ENCODE measurements at regions not wholly inside any gene's neighbourhood (a gene's known extent, or its start where the extent isn't known, plus 50 kb on each side); places are given as distances from the start of the nearest gene placed in this dataset.
"Not testable (repeated sequence)": the region's sequence is repeated elsewhere in the genome, so short reads cannot be mapped to it uniquely, and the experiment has no call there.

- ATAC-seq (ENCODE audit: low read depth) (no peak), DNase-seq (no peak)
- Histone ChIP-seq H2AFZ (ENCODE audit: insufficient read depth, low read depth, low read length, poor library complexity, severe bottlenecking) (no peak overlapping the region), H3K36me3 (replicated peaks in 1 of 2; ENCODE audit: control extremely low read depth in 1 of 2, control insufficient read depth in 1 of 2, extremely low read depth in 1 of 2, insufficient read depth in 2 of 2, low read length in 1 of 2) (no peaks in the 10 kb centered on the region), H3K27me3 (replicated peaks in 1 of 4; ENCODE audit: control extremely low read depth in 1 of 4, control insufficient read depth in 3 of 4, insufficient read depth in 4 of 4, low read length in 3 of 4) (no peaks in the 10 kb centered on the region), H3K9me3 (ENCODE audit: control extremely low read depth in 1 of 3, control insufficient read depth in 2 of 3, insufficient read depth in 1 of 3, low read length in 2 of 3) (peaks cover 0 to 6% (median 4%) of the 10 kb centered on the region in 3 donors), H3K4me1 (ENCODE audit: control insufficient read depth in 2 of 2, insufficient read depth in 2 of 2, low read length in 2 of 2) (no peaks in the 10 kb centered on the region), H3K27ac (ENCODE audit: low read length in 2 of 2) (no peak overlapping the region), H3K9ac (ENCODE audit: low read length) (no peak overlapping the region), H4K20me1 (ENCODE audit: control insufficient read depth, insufficient read depth, low read length, poor library complexity, severe bottlenecking) (no peaks in the 10 kb centered on the region), H3K79me2 (ENCODE audit: control insufficient read depth, insufficient read depth, low read length) (no peaks in the 10 kb centered on the region), H3K4me3 (ENCODE audit: control extremely low read depth in 1 of 5, extremely low read depth in 1 of 5, insufficient read depth in 1 of 5, low read depth in 2 of 5, low read length in 4 of 5) (no peak overlapping the region), H3K4me2 (replicated peaks; ENCODE audit: low read depth, low read length, poor library complexity, severe bottlenecking) (no peak overlapping the region)
- TF ChIP-seq CTCF (IDR thresholded peaks at IDR 0.05) = no peak
- no peak for TF ChIP-seq EZH2 (IDR thresholded peaks at IDR 0.05; ENCODE audit: borderline replicate concordance, insufficient read depth, low read depth, low read length, poor library complexity, severe bottlenecking)
- Mint-ChIP-seq H3K27me3 (no peaks in the 10 kb centered on the region), H3K4me1 (no peaks in the 10 kb centered on the region), H3K27ac (no peak overlapping the region), H3K4me3 (no peak overlapping the region), H3K9me3 (ENCODE audit: insufficient read depth) (peaks cover 5% of the 10 kb centered on the region)
- intact Hi-C loops (cut with micrococcal nuclease) = no loop called here
- ChIA-PET CTCF (no interaction called here), POLR2A (no interaction called here)
- no CpG with 5 or more reads among the region's 1 CpG for WGBS (ENCODE audit: insufficient coverage)
Measured at GRCh38 chr20:7171911-7172310, 404.4 kb downstream of the BMP2 start.

GRCh38 chr20:7174554-7174953 is 407.1 kb downstream of the BMP2 start:
- H3K4me3 ChIP-seq (ENCODE audit: control extremely low read depth in 1 of 5, extremely low read depth in 1 of 5, insufficient read depth in 1 of 5, low read depth in 2 of 5, low read length in 4 of 5) = no peak overlapping the region
- H3K4me1 ChIP-seq (ENCODE audit: control insufficient read depth in 2 of 2, insufficient read depth in 2 of 2, low read length in 2 of 2) = no peaks in the 10 kb centered on the region
- TF ChIP-seq EZH2 (IDR thresholded peaks at IDR 0.05; ENCODE audit: borderline replicate concordance, insufficient read depth, low read depth, low read length, poor library complexity, severe bottlenecking) (no peak), CTCF (IDR thresholded peaks at IDR 0.05) (no peak)
- no peaks in the 10 kb centered on the region for H3K4me1 Mint-ChIP-seq
- no peak for ATAC-seq (ENCODE audit: low read depth)
- H3K27ac Mint-ChIP-seq = no peak overlapping the region
- H3K9me3 ChIP-seq (ENCODE audit: control extremely low read depth in 1 of 3, control insufficient read depth in 2 of 3, insufficient read depth in 1 of 3, low read length in 2 of 3) = peaks cover 0 to 6% (median 4%) of the 10 kb centered on the region in 3 donors
- no peaks in the 10 kb centered on the region for H3K36me3 ChIP-seq (replicated peaks in 1 of 2; ENCODE audit: control extremely low read depth in 1 of 2, control insufficient read depth in 1 of 2, extremely low read depth in 1 of 2, insufficient read depth in 2 of 2, low read length in 1 of 2)
- H3K9ac ChIP-seq (ENCODE audit: low read length) = no peak overlapping the region
- no peak overlapping the region for H3K4me2 ChIP-seq (replicated peaks; ENCODE audit: low read depth, low read length, poor library complexity, severe bottlenecking)
- H3K4me3 Mint-ChIP-seq = no peak overlapping the region
- no peak overlapping the region for H2AFZ ChIP-seq (ENCODE audit: insufficient read depth, low read depth, low read length, poor library complexity, severe bottlenecking)
- no peaks in the 10 kb centered on the region for H3K79me2 ChIP-seq (ENCODE audit: control insufficient read depth, insufficient read depth, low read length)
- no peak overlapping the region for H3K27ac ChIP-seq (ENCODE audit: low read length in 2 of 2)
- CTCF ChIA-PET = no interaction called here
- H4K20me1 ChIP-seq (ENCODE audit: control insufficient read depth, insufficient read depth, low read length, poor library complexity, severe bottlenecking) = no peaks in the 10 kb centered on the region
- no peaks in the 10 kb centered on the region for H3K27me3 ChIP-seq (replicated peaks in 1 of 4; ENCODE audit: control extremely low read depth in 1 of 4, control insufficient read depth in 3 of 4, insufficient read depth in 4 of 4, low read length in 3 of 4)
- H3K27me3 Mint-ChIP-seq = no peaks in the 10 kb centered on the region
- peaks cover 12% of the 10 kb centered on the region for H3K9me3 Mint-ChIP-seq (ENCODE audit: insufficient read depth)
- POLR2A ChIA-PET = no interaction called here
- intact Hi-C loops (cut with micrococcal nuclease) = no loop called here
- WGBS (ENCODE audit: insufficient coverage) = 100% methylated on average over 1 of the region's 2 CpGs
- DNase-seq = no peak

GRCh38 chr20:7175827-7176226 is 408.3 kb downstream of the BMP2 start:
- CTCF ChIA-PET = not testable (repeated sequence)

More at GRCh38 chr20:7175827-7176226, 408.3 kb downstream of the BMP2 start:
- no CpG with 5 or more reads among the region's 1 CpG for WGBS (ENCODE audit: insufficient coverage)
- H3K4me3 ChIP-seq (ENCODE audit: control extremely low read depth in 1 of 5, extremely low read depth in 1 of 5, insufficient read depth in 1 of 5, low read depth in 2 of 5, low read length in 4 of 5); intact Hi-C loops (cut with micrococcal nuclease); POLR2A ChIA-PET; H3K4me2 ChIP-seq (replicated peaks; ENCODE audit: low read depth, low read length, poor library complexity, severe bottlenecking); H3K27ac ChIP-seq (ENCODE audit: low read length in 2 of 2); H3K27me3 Mint-ChIP-seq; DNase-seq; H3K79me2 ChIP-seq (ENCODE audit: control insufficient read depth, insufficient read depth, low read length); H3K27ac Mint-ChIP-seq; H3K4me1 Mint-ChIP-seq; H3K36me3 ChIP-seq (replicated peaks in 1 of 2; ENCODE audit: control extremely low read depth in 1 of 2, control insufficient read depth in 1 of 2, extremely low read depth in 1 of 2, insufficient read depth in 2 of 2, low read length in 1 of 2); H4K20me1 ChIP-seq (ENCODE audit: control insufficient read depth, insufficient read depth, low read length, poor library complexity, severe bottlenecking); H3K4me1 ChIP-seq (ENCODE audit: control insufficient read depth in 2 of 2, insufficient read depth in 2 of 2, low read length in 2 of 2); ATAC-seq (ENCODE audit: low read depth); H3K4me3 Mint-ChIP-seq; H2AFZ ChIP-seq (ENCODE audit: insufficient read depth, low read depth, low read length, poor library complexity, severe bottlenecking); H3K27me3 ChIP-seq (replicated peaks in 1 of 4; ENCODE audit: control extremely low read depth in 1 of 4, control insufficient read depth in 3 of 4, insufficient read depth in 4 of 4, low read length in 3 of 4); H3K9me3 ChIP-seq (ENCODE audit: control extremely low read depth in 1 of 3, control insufficient read depth in 2 of 3, insufficient read depth in 1 of 3, low read length in 2 of 3); H3K9ac ChIP-seq (ENCODE audit: low read length): not testable (repeated sequence)
- peaks cover 17% of the 10 kb centered on the region for H3K9me3 Mint-ChIP-seq (ENCODE audit: insufficient read depth)

Data from B cell (primary cell).